C4-2B (cell line): ENCODE measurements at regions not wholly inside any gene's neighbourhood (a gene's known extent, or its start where the extent isn't known, plus 50 kb on each side); places are given as distances from the start of the nearest gene placed in this dataset.

ENCODE experiments used
- H3K27ac ChIP-seq: fragments of 450-650 bp; 2 replicates; pipeline ENCODE4 v1.5.1; 2017
- ZFX ChIP-seq: fragments of 450-650 bp; IDR thresholded peaks from 2 replicates; pipeline ENCODE4 v1.6.1; 2017
- TF ChIP-seq, protein P1 (sequence below): fragments of 450-650 bp; conservative IDR thresholded peaks from 2 replicates; pipeline ENCODE4 v1.5.1; 2017; ENCODE audit warnings: mild to moderate bottlenecking

- TF ChIP-seq, protein P1, sequence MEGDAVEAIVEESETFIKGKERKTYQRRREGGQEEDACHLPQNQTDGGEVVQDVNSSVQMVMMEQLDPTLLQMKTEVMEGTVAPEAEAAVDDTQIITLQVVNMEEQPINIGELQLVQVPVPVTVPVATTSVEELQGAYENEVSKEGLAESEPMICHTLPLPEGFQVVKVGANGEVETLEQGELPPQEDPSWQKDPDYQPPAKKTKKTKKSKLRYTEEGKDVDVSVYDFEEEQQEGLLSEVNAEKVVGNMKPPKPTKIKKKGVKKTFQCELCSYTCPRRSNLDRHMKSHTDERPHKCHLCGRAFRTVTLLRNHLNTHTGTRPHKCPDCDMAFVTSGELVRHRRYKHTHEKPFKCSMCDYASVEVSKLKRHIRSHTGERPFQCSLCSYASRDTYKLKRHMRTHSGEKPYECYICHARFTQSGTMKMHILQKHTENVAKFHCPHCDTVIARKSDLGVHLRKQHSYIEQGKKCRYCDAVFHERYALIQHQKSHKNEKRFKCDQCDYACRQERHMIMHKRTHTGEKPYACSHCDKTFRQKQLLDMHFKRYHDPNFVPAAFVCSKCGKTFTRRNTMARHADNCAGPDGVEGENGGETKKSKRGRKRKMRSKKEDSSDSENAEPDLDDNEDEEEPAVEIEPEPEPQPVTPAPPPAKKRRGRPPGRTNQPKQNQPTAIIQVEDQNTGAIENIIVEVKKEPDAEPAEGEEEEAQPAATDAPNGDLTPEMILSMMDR, result no peak
- no peak for TF ChIP-seq ZFX
- H3K27ac ChIP-seq, result no peak overlapping the region
These were observed 353.6 kb downstream of the TRIML1 start for GRCh38 chr4:188492886-188493285.

DNA sequence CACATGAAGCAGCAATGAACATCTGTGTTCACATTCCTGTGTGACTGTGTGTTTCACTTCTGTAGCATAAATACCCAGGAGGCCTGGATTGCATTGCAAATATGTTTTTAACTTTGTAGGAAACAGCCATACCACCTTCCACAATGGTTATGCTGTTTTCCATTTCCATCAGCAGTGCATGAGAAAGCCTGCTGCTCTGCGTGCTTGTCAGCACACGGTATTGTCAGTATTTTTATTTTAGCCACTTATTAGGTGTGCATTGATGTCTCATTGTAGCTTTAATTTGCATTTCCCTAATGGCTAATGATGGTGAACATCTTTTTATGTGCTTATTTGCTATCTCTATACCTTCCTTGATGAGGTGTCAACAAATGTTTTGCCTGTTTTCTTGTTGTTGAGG is 355.9 kb downstream of the TRIML1 start:
- TF ChIP-seq ZFX, result no peak
- TF ChIP-seq, protein P1, result no peak
- no peak overlapping the region for H3K27ac ChIP-seq

- no peak overlapping the region for H3K27ac ChIP-seq
- TF ChIP-seq, protein P1, result no peak
- TF ChIP-seq ZFX, result no peak
These were observed 372.2 kb downstream of the TRIML1 start for GRCh38 chr4:188511431-188511830.

DNA sequence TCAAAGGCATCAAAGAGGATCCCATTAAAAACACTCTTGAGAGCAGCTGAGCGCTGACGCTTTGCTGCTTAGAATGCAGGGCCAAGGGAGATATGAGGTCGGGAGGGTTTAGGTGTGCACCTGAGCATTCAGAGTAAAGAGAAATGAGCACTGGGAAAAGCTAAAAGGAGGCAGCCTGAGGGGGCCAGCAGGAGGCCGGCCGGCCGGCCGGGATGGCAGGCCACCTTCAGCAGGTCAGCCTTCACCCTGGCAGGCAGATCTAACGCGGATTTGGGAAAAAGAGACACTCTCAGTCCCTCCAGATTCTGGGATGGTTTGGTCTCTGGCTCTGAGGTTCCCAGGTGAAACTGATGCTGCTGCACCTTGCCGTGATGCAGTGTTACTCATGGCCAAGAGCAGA is 393.5 kb downstream of the TRIML1 start:
- TF ChIP-seq ZFX, result no peak
- TF ChIP-seq, protein P1, result no peak
- no peak overlapping the region for H3K27ac ChIP-seq

GRCh38 chr4:188534297-188534696 is 395.1 kb downstream of the TRIML1 start:
- no peak for TF ChIP-seq ZFX
- TF ChIP-seq, protein P1, result no peak
- H3K27ac ChIP-seq, result no peak overlapping the region

- H3K27ac ChIP-seq, result no peak overlapping the region
- no peak for TF ChIP-seq ZFX
- TF ChIP-seq, protein P1, result no peak
These were observed 395.7 kb downstream of the TRIML1 start for GRCh38 chr4:188534917-188535316.

GRCh38 chr4:188536826-188537225 is 397.6 kb downstream of the TRIML1 start:
- TF ChIP-seq, protein P1, result no peak
- no peak for TF ChIP-seq ZFX
- no peak overlapping the region for H3K27ac ChIP-seq
